NCI-H2196 (cell line): ENCODE measurements at regions not wholly inside any gene's neighbourhood (a gene's known extent, or its start where the extent isn't known, plus 50 kb on each side); places are given as distances from the start of the nearest gene placed in this dataset.
A peak's percentile ranks its signal among the peaks of the same experiment; 100 is the strongest.

ENCODE experiments used
- DNase-seq: peaks from one replicate; lab custom pipeline; 2025; ENCODE audit not compliant: unreplicated experiment; lab: John Stamatoyannopoulos, UW

GRCh38 chr17:34780438-34780837, 180.8 kb downstream of the CCT6B start:
- no peak for DNase-seq

GRCh38 chr17:34776456-34777443, 184.5 kb downstream of the CCT6B start:
- no peak for DNase-seq

GRCh38 chr17:34773036-34773435, 188.2 kb downstream of the CCT6B start:
- DNase-seq: no peak

GRCh38 chr17:34771891-34772290, 189.4 kb downstream of the CCT6B start:
- no peak for DNase-seq

- no peak for DNase-seq
Measured at GRCh38 chr17:34770586-34770985, 190.7 kb downstream of the CCT6B start.

- no peak for DNase-seq
Measured at GRCh38 chr17:34769899-34770298, 190.5 kb downstream of the TMEM132E start.

GRCh38 chr17:34769049-34769448, 189.7 kb downstream of the TMEM132E start:
- no peak for DNase-seq

GRCh38 chr17:34765291-34765690, 185.9 kb downstream of the TMEM132E start:
- DNase-seq: no peak

- DNase-seq: no peak
Measured at GRCh38 chr17:34764716-34765115, 185.3 kb downstream of the TMEM132E start.

- no peak for DNase-seq
Measured at GRCh38 chr17:34763728-34764665, 184.6 kb downstream of the TMEM132E start.

GRCh38 chr17:34762078-34762477, 182.7 kb downstream of the TMEM132E start:
- no peak for DNase-seq

- no peak for DNase-seq
Measured at GRCh38 chr17:34761646-34762045, 182.3 kb downstream of the TMEM132E start.

- DNase-seq: peak; percentile 26
Measured at GRCh38 chr17:34760931-34761495, 181.6 kb downstream of the TMEM132E start.

- DNase-seq: no peak
Measured at GRCh38 chr17:34758718-34759117, 179.3 kb downstream of the TMEM132E start.

GRCh38 chr17:34758316-34758715, 178.9 kb downstream of the TMEM132E start:
- DNase-seq: no peak

- DNase-seq: no peak
Measured at GRCh38 chr17:34757611-34758010, 178.2 kb downstream of the TMEM132E start.

GRCh38 chr17:34757106-34757505, 177.7 kb downstream of the TMEM132E start:
- DNase-seq: no peak

- DNase-seq: no peak
Measured at GRCh38 chr17:34756637-34757021, 177.2 kb downstream of the TMEM132E start.

GRCh38 chr17:34755981-34756636, 176.7 kb downstream of the TMEM132E start:
- no peak for DNase-seq

- DNase-seq: no peak
Measured at GRCh38 chr17:34755371-34755770, 176.0 kb downstream of the TMEM132E start.

- DNase-seq: no peak
Measured at GRCh38 chr17:34750004-34750403, 170.6 kb downstream of the TMEM132E start.
